ENCODE measurements at regions not wholly inside any gene's neighbourhood (a gene's known extent, or its start where the extent isn't known, plus 50 kb on each side); places are given as distances from the start of the nearest gene placed in this dataset.

DNA sequence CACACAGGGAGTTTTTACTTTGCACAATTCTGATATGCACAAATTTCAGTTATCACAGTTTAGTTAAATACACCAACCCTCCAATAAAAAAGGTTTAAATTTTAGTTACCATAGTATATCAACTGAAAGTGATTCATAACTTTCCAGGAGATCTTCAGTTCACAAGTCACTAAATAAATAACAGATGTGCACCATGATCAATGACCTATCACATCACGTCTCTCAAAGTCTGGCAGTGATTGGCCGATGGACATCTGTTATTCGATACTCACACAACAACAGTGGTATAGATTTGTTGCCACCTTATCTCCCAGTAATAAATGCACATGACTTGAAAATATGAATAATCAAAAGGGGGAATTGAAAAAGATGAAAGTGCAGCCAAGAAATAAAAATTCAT, 66.8 kb upstream of the PTCHD4 start:
- TF ChIP-seq, protein P1, sequence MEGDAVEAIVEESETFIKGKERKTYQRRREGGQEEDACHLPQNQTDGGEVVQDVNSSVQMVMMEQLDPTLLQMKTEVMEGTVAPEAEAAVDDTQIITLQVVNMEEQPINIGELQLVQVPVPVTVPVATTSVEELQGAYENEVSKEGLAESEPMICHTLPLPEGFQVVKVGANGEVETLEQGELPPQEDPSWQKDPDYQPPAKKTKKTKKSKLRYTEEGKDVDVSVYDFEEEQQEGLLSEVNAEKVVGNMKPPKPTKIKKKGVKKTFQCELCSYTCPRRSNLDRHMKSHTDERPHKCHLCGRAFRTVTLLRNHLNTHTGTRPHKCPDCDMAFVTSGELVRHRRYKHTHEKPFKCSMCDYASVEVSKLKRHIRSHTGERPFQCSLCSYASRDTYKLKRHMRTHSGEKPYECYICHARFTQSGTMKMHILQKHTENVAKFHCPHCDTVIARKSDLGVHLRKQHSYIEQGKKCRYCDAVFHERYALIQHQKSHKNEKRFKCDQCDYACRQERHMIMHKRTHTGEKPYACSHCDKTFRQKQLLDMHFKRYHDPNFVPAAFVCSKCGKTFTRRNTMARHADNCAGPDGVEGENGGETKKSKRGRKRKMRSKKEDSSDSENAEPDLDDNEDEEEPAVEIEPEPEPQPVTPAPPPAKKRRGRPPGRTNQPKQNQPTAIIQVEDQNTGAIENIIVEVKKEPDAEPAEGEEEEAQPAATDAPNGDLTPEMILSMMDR (IDR thresholded peaks at IDR 0.05) = no peak
- TF ChIP-seq POLR2A (IDR thresholded peaks at IDR 0.05) = no peak
